ENCODE measurements at regions not wholly inside any gene's neighbourhood (a gene's known extent, or its start where the extent isn't known, plus 50 kb on each side); places are given as distances from the start of the nearest gene placed in this dataset.

DNA sequence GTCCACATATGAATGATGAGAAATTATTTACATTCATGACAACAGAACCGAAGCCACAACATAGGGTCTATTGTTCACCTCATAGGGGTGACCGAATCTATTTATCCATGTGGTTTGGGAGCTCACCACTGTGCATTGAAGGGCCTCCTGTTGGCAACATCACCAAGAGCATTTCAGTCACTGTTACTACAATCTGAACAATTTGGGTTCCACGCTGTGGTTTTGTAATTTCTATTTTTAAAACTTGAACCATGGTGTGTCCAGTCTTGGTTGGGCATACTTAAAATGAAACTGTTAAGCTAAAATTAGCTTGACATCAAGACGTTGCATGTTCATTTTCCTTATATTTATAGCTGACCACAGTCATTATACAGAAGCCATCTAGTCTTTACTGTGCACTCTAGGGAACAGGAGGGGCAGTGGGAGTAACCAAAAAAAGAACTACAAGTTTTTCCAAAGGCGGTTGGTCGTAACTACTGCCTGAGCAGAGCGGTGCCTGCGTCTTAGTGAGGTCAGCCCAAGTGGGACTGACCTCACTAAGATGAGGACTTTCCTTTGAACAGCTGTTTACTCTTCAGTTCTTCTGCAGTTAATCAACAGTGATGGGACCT is 192.1 kb downstream of the SPRY1 start:
- Histone ChIP-seq H3K4me3 (ENCODE audit: low read depth, low read length) (no peak overlapping the region), H3K9me3 (ENCODE audit: severe bottlenecking) (no peaks in the 10 kb centered on the region), H3K36me3 (no peaks in the 10 kb centered on the region), H3K27me3 (ENCODE audit: insufficient read depth, low read depth, severe bottlenecking) (no peaks in the 10 kb centered on the region), H3K27ac (no peak overlapping the region)
- DNase-seq, result no peak
- no peak for TF ChIP-seq CTCF (IDR thresholded peaks at IDR 0.05; ENCODE audit: low read depth, low read length)

DNA sequence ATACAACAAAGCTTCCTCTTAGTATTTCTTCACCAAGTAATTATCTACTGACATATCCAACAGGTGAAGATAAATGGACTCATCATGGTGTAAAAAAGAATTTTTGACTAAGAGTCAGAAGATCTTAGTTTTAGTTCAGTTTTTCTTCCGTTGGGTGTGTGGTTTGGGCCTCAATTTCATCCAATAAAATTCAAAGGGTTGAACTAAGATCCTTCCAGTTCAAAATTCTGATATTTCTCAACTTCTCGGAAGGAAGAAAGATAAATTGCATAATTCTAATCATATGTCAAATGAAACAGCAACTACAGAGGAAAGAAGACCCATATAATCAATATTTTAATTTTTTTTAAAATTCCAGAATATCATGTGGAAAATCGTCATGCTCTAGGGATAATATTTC is 192.7 kb downstream of the SPRY1 start:
- no peak overlapping the region for H3K27ac ChIP-seq
- H3K4me3 ChIP-seq (ENCODE audit: low read depth, low read length), result no peak overlapping the region
- no peak for TF ChIP-seq CTCF (IDR thresholded peaks at IDR 0.05; ENCODE audit: low read depth, low read length)
- DNase-seq, result no peak
- no peaks in the 10 kb centered on the region for H3K9me3 ChIP-seq (ENCODE audit: severe bottlenecking)
- H3K36me3 ChIP-seq, result no peaks in the 10 kb centered on the region
- H3K27me3 ChIP-seq (ENCODE audit: insufficient read depth, low read depth, severe bottlenecking), result no peaks in the 10 kb centered on the region

- no peak overlapping the region for H3K27ac ChIP-seq
- no peak for DNase-seq
- TF ChIP-seq CTCF (IDR thresholded peaks at IDR 0.05; ENCODE audit: low read depth, low read length), result no peak
These were observed 195.3 kb downstream of the SPRY1 start for GRCh38 chr4:123591875-123592274.

DNA sequence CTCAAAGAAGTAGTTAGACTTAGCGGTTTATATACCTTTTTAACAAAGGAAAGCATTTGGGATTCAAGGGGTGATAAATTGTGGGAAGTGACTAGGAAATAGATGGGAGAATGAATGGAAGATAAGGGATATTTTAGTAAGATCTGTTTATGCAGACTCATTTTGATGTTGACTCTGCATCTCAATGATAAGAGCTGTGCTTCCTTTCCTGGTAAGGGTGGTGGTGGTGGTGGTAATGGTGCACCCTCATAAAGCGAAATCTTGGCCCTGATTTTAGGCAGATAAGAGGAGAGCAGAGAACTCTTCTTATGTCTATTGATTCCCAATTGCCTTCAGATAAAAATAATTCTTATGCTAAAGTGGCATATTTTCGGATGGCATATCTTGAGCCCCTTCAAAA is 197.1 kb downstream of the SPRY1 start:
- H3K4me3 ChIP-seq (ENCODE audit: low read depth, low read length), result no peak overlapping the region
- H3K27me3 ChIP-seq (ENCODE audit: insufficient read depth, low read depth, severe bottlenecking), result no peaks in the 10 kb centered on the region
- TF ChIP-seq CTCF (IDR thresholded peaks at IDR 0.05; ENCODE audit: low read depth, low read length), result no peak
- H3K36me3 ChIP-seq, result no peaks in the 10 kb centered on the region
- H3K9me3 ChIP-seq (ENCODE audit: severe bottlenecking), result no peaks in the 10 kb centered on the region
- DNase-seq, result no peak
- no peak overlapping the region for H3K27ac ChIP-seq

More at GRCh38 chr4:123591875-123592274, 195.3 kb downstream of the SPRY1 start:
- Histone ChIP-seq H3K36me3 (no peaks in the 10 kb centered on the region), H3K9me3 (ENCODE audit: severe bottlenecking) (no peaks in the 10 kb centered on the region), H3K4me3 (ENCODE audit: low read depth, low read length) (no peak overlapping the region), H3K27me3 (ENCODE audit: insufficient read depth, low read depth, severe bottlenecking) (no peaks in the 10 kb centered on the region)

DNA sequence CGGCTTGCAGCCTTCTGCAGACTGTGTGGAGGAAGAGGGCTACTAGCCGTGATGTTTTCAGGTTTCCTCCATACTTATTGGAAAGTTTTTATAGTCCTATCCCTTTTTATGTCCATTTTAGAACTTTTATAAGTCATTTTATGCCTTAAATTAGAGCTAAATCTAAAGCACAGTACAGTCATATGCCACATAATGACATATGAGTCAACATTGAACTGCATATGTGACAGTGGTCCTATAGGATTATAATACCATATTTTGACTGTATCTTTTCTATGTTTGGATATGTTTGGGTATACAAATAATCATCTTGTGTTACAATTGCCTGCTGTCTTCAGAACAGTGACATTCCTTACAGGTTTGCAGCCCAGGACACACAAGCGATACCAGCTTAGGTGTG is 200.2 kb downstream of the SPRY1 start:
- TF ChIP-seq CTCF (IDR thresholded peaks at IDR 0.05; ENCODE audit: low read depth, low read length), result no peak
- DNase-seq, result no peak
- Histone ChIP-seq H3K27ac (no peak overlapping the region), H3K36me3 (no peaks in the 10 kb centered on the region), H3K27me3 (ENCODE audit: insufficient read depth, low read depth, severe bottlenecking) (no peaks in the 10 kb centered on the region), H3K4me3 (ENCODE audit: low read depth, low read length) (no peak overlapping the region), H3K9me3 (ENCODE audit: severe bottlenecking) (no peaks in the 10 kb centered on the region)

- H3K27me3 ChIP-seq (ENCODE audit: insufficient read depth, low read depth, severe bottlenecking), result no peaks in the 10 kb centered on the region
- TF ChIP-seq CTCF (IDR thresholded peaks at IDR 0.05; ENCODE audit: low read depth, low read length), result no peak
- no peak overlapping the region for H3K4me3 ChIP-seq (ENCODE audit: low read depth, low read length)
- no peaks in the 10 kb centered on the region for H3K36me3 ChIP-seq
- no peak overlapping the region for H3K27ac ChIP-seq
- no peak for DNase-seq
- H3K9me3 ChIP-seq (ENCODE audit: severe bottlenecking), result no peaks in the 10 kb centered on the region
These were observed 201.0 kb downstream of the SPRY1 start for GRCh38 chr4:123597586-123597985.
